ENCODE measurements at regions not wholly inside any gene's neighbourhood (a gene's known extent, or its start where the extent isn't known, plus 50 kb on each side); places are given as distances from the start of the nearest gene placed in this dataset.

DNA sequence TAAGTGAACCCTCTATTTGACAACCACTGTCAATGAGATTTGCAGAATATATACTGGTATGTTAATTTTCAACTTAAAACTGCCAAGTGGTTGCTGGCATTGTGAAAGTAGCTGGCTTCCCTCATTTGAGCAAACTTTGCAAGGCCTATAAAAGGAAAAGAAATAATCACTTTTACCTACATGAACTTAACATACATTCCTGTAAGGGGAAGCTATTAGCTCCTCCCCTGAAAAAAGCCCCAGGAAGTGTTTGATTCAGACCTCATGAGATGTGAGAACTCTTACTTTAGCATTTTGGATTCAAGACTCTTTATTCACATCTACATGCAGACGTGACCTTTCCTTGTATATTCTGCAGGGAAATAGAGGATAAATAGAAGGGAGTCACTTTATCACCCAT lies 175.6 kb downstream of the OTUD1 start:
- H3K27ac Mint-ChIP-seq = no peak overlapping the region
- no peak overlapping the region for H3K4me3 Mint-ChIP-seq
- intact Hi-C loops (cut with DNase I, micrococcal nuclease) = no loop called here
- TF ChIP-seq, protein P1, sequence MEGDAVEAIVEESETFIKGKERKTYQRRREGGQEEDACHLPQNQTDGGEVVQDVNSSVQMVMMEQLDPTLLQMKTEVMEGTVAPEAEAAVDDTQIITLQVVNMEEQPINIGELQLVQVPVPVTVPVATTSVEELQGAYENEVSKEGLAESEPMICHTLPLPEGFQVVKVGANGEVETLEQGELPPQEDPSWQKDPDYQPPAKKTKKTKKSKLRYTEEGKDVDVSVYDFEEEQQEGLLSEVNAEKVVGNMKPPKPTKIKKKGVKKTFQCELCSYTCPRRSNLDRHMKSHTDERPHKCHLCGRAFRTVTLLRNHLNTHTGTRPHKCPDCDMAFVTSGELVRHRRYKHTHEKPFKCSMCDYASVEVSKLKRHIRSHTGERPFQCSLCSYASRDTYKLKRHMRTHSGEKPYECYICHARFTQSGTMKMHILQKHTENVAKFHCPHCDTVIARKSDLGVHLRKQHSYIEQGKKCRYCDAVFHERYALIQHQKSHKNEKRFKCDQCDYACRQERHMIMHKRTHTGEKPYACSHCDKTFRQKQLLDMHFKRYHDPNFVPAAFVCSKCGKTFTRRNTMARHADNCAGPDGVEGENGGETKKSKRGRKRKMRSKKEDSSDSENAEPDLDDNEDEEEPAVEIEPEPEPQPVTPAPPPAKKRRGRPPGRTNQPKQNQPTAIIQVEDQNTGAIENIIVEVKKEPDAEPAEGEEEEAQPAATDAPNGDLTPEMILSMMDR (IDR thresholded peaks at IDR 0.05) = no peak
- ChIA-PET CTCF (no interaction called here), POLR2A (no interaction called here)
- ATAC-seq (ENCODE audit: poor library complexity) = no peak
- H3K9me3 ChIP-seq (ENCODE audit: control insufficient read depth in 1 of 2, insufficient read depth in 1 of 2, low read length in 2 of 2) = no peaks in the 10 kb centered on the region
- no peaks in the 10 kb centered on the region for H3K36me3 ChIP-seq (ENCODE audit: insufficient read depth, low read length)
- no peaks in the 10 kb centered on the region for H3K27me3 Mint-ChIP-seq
- no peaks in the 10 kb centered on the region for H3K36me3 Mint-ChIP-seq (ENCODE audit: low read depth)
- H3K4me1 ChIP-seq (ENCODE audit: insufficient read depth, low read length) = no peaks in the 10 kb centered on the region
- no peaks in the 10 kb centered on the region for H3K9me3 Mint-ChIP-seq
- H3K27me3 ChIP-seq (ENCODE audit: control insufficient read depth in 1 of 2, insufficient read depth in 2 of 2, low read length in 2 of 2) = no peaks in the 10 kb centered on the region
- H3K27ac ChIP-seq (ENCODE audit: low read depth in 1 of 2, low read length in 2 of 2) = no peak overlapping the region
- H3K4me3 ChIP-seq (ENCODE audit: low read length) = no peak overlapping the region
- no peak for DNase-seq
- H3K4me1 Mint-ChIP-seq (ENCODE audit: low read depth) = no peaks in the 10 kb centered on the region

DNA sequence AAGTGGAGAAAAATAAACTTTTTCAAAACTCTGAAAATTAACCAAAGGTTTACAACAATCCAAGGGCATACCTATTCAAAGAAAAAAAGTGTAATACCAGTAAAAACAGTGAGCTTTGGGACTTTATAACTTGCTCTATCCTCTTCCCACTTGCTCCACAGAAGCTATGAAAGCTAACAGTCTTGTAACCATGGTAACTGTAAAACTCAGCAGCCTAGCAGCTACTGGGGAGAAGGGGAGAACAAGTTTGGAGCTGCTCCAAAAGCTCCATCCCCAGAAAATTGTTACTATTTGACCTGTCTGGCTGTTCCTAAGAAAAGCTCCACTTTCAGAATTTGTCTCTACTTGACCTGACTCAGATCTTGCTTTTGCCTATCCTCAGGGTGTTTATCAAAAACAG lies 191.5 kb downstream of the OTUD1 start:
- H3K27ac ChIP-seq (ENCODE audit: low read depth in 1 of 2, low read length in 2 of 2) = no peak overlapping the region
- POLR2A ChIA-PET = no interaction called here
- H3K9me3 ChIP-seq (ENCODE audit: control insufficient read depth in 1 of 2, insufficient read depth in 1 of 2, low read length in 2 of 2) = peaks cover 4 to 7% of the 10 kb centered on the region in 2 experiments
- Mint-ChIP-seq H3K27ac (no peak overlapping the region), H3K36me3 (ENCODE audit: low read depth) (no peaks in the 10 kb centered on the region), H3K4me3 (no peak overlapping the region), H3K9me3 (peaks cover 3% of the 10 kb centered on the region), H3K27me3 (peaks cover 14% of the 10 kb centered on the region), H3K4me1 (ENCODE audit: low read depth) (no peaks in the 10 kb centered on the region)
- H3K4me3 ChIP-seq (ENCODE audit: low read length) = no peak overlapping the region
- ATAC-seq (ENCODE audit: poor library complexity) (no peak), DNase-seq (no peak)
- no peaks in the 10 kb centered on the region for H3K36me3 ChIP-seq (ENCODE audit: insufficient read depth, low read length)
- no peaks in the 10 kb centered on the region for H3K27me3 ChIP-seq (ENCODE audit: control insufficient read depth in 1 of 2, insufficient read depth in 2 of 2, low read length in 2 of 2)
- TF ChIP-seq, protein P1 (IDR thresholded peaks at IDR 0.05) = no peak
- intact Hi-C loops (cut with DNase I, micrococcal nuclease) = no loop called here
- CTCF ChIA-PET = no interaction called here
- no peaks in the 10 kb centered on the region for H3K4me1 ChIP-seq (ENCODE audit: insufficient read depth, low read length)

DNA sequence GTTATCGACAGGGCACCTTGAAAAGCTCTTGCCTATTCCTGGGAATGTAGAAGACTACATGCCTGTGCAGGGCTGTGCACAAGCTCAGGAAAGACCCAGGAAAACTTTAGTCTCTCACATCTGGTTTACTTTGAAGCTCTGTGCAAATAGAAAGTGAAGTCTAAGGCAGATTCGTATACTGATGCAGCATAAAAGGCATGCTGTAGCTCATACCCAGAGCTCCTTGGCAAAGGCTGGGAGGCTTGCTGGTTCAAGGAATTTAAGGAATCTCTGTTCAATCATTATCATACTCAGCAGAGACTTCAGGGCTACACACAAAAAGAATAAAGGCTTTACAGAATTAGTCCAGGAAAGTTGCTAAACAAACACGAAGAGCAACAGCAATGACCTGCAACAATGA lies 192.0 kb downstream of the OTUD1 start:
- no peak overlapping the region for H3K4me3 Mint-ChIP-seq
- ATAC-seq (ENCODE audit: poor library complexity) (no peak), DNase-seq (no peak)
- TF ChIP-seq, protein P1 (IDR thresholded peaks at IDR 0.05) = no peak
- H3K27ac Mint-ChIP-seq = no peak overlapping the region
- H3K9me3 ChIP-seq (ENCODE audit: control insufficient read depth in 1 of 2, insufficient read depth in 1 of 2, low read length in 2 of 2) = peaks cover 4 to 7% of the 10 kb centered on the region in 2 experiments
- H3K4me3 ChIP-seq (ENCODE audit: low read length) = no peak overlapping the region
- no peak overlapping the region for H3K27ac ChIP-seq (ENCODE audit: low read depth in 1 of 2, low read length in 2 of 2)
- H3K27me3 Mint-ChIP-seq = peaks cover 9% of the 10 kb centered on the region
- no peaks in the 10 kb centered on the region for H3K36me3 Mint-ChIP-seq (ENCODE audit: low read depth)
- intact Hi-C loops (cut with DNase I, micrococcal nuclease) = no loop called here
- H3K4me1 Mint-ChIP-seq (ENCODE audit: low read depth) = no peaks in the 10 kb centered on the region
- ChIA-PET CTCF (interaction anchor here (0.5 kb wide), 1 partner anchor 85 kb away, joined by 3 read pairs; no protein-coding TSS in a partner anchor), POLR2A (no interaction called here)
- peaks cover 3% of the 10 kb centered on the region for H3K9me3 Mint-ChIP-seq
- H3K36me3 ChIP-seq (ENCODE audit: insufficient read depth, low read length) = no peaks in the 10 kb centered on the region
- no peaks in the 10 kb centered on the region for H3K27me3 ChIP-seq (ENCODE audit: control insufficient read depth in 1 of 2, insufficient read depth in 2 of 2, low read length in 2 of 2)
- H3K4me1 ChIP-seq (ENCODE audit: insufficient read depth, low read length) = no peaks in the 10 kb centered on the region

Measured in CD4-positive, alpha-beta T cell (primary cell).